Naive thymus-derived CD4-positive, alpha-beta T cell (primary cell): ENCODE measurements at regions not wholly inside any gene's neighbourhood (a gene's known extent, or its start where the extent isn't known, plus 50 kb on each side); places are given as distances from the start of the nearest gene placed in this dataset.

Source experiments
- ATAC-seq: fragments of 150-1000 bp; cut with Tn5 transposase; 2 replicates; pipeline ENCODE4 v1.10.0; 2021; ENCODE audit warnings: mild to moderate bottlenecking, moderate library complexity
- CTCF ChIA-PET: fragments of 350-600 bp; sonication (Branson Sonifier 250); formaldehyde crosslinking; loops from one replicate; lab custom pipeline; 2021; ENCODE audit warnings: antibody characterized with exemption; lab: Charles Lee
- POLR2A ChIA-PET: fragments of 350-600 bp; sonication (Branson Sonifier 250); formaldehyde crosslinking; loops from one replicate; lab custom pipeline; 2021; ENCODE audit warnings: antibody characterized with exemption, inconsistent platforms; lab: Charles Lee
- DNase-seq, 9 donors: peaks; one replicate each; pipeline versions ENCODE4 v3.0.0 to v3.0.0-alpha.2; 2020 to 2022; ENCODE audit warnings: mixed read lengths in 1 of 9
- H3K27ac ChIP-seq: one replicate; pipeline ENCODE4 v1.7.0; 2013; ENCODE audit warnings: mild to moderate bottlenecking, low read depth, low read length, moderate library complexity
- H3K27me3 ChIP-seq, 2 donors: one replicate each; pipeline ENCODE4 v1.7.0; 2013; ENCODE audit warnings: low read length in 2 of 2, mild to moderate bottlenecking in 2 of 2, moderate library complexity in 2 of 2; ENCODE audit not compliant: control insufficient read depth in 2 of 2, insufficient read depth in 2 of 2
- H3K36me3 ChIP-seq, 3 experiments: 1 replicate in 2 of 3; 2 replicates in 1 of 3; pipeline ENCODE4 v1.7.0; 2013; ENCODE audit warnings: low read length in 3 of 3, mild to moderate bottlenecking in 3 of 3, moderate library complexity in 1 of 3; ENCODE audit not compliant: insufficient read depth in 3 of 3, control insufficient read depth in 2 of 3
- H3K4me1 ChIP-seq, 2 donors: one replicate each; pipeline ENCODE4 v1.7.0; 2013; ENCODE audit warnings: low read length in 2 of 2, mild to moderate bottlenecking in 2 of 2, moderate library complexity in 1 of 2; ENCODE audit not compliant: control insufficient read depth in 2 of 2, insufficient read depth in 2 of 2
- H3K4me3 ChIP-seq: 2 replicates; pipeline ENCODE4 v1.7.0; 2013; ENCODE audit warnings: mild to moderate bottlenecking, low read length
- H3K9me3 ChIP-seq, 3 experiments: 1 replicate in 2 of 3; 2 replicates in 1 of 3; pipeline ENCODE4 v1.7.0; 2013; ENCODE audit warnings: low read length in 3 of 3; ENCODE audit not compliant: control insufficient read depth in 2 of 3
- H3K27ac Mint-ChIP-seq, 9 donors: one replicate each; pipeline ENCODE4 v1.8.0; 2020 to 2022; ENCODE audit warnings: mixed read lengths in 9 of 9, mild to moderate bottlenecking in 8 of 9, moderate library complexity in 5 of 9, inconsistent platforms in 2 of 9
- H3K27me3 Mint-ChIP-seq, 5 donors: one replicate each; pipeline ENCODE4 v1.8.0; 2021 to 2022; ENCODE audit warnings: mixed read lengths in 5 of 5, mild to moderate bottlenecking in 1 of 5
- H3K36me3 Mint-ChIP-seq, 5 donors: one replicate each; pipeline ENCODE4 v1.8.0; 2020 to 2022; ENCODE audit warnings: mixed read lengths in 5 of 5, mild to moderate bottlenecking in 3 of 5, inconsistent platforms in 1 of 5
- H3K4me1 Mint-ChIP-seq, 7 donors: one replicate each; pipeline ENCODE4 v1.8.0; 2020 to 2022; ENCODE audit warnings: mixed read lengths in 7 of 7, mild to moderate bottlenecking in 3 of 7, inconsistent platforms in 1 of 7
- H3K4me3 Mint-ChIP-seq, 10 donors: one replicate each; pipeline ENCODE4 v1.8.0; 2020 to 2022; ENCODE audit warnings: mild to moderate bottlenecking in 10 of 10, mixed read lengths in 10 of 10, moderate library complexity in 6 of 10, inconsistent platforms in 2 of 10
- H3K9me3 Mint-ChIP-seq, 11 donors: one replicate each; pipeline ENCODE4 v1.8.0; 2020 to 2022; ENCODE audit warnings: mixed read lengths in 11 of 11, mild to moderate bottlenecking in 4 of 11, inconsistent platforms in 1 of 11, moderate library complexity in 1 of 11
- intact Hi-C, 2 donors: fragments of 100-400 bp; cut with micrococcal nuclease; formaldehyde crosslinking; loops; one replicate each; pipeline ENCODE4 v1.15.1; 2023

DNA sequence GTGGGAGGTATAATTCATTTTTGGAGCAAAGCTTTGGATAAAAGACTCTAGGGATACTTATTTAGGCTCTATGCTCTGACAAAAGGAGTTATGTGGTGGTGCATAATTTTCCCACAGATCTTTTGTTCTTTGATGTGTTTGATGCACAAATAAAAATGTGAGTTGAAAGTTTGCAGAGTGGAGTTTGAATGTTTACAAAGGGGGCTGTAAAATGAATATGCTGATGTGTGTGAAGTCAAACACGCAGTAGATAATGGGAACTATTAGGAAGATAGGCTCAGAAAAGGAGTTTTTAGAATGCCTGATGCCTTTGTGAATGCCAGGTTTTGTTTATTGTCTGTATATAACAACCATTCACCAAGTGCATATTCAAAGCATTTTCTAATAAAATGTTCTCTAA, 545.0 kb upstream of the EPHA7 start:
- ATAC-seq, result no peak

DNA sequence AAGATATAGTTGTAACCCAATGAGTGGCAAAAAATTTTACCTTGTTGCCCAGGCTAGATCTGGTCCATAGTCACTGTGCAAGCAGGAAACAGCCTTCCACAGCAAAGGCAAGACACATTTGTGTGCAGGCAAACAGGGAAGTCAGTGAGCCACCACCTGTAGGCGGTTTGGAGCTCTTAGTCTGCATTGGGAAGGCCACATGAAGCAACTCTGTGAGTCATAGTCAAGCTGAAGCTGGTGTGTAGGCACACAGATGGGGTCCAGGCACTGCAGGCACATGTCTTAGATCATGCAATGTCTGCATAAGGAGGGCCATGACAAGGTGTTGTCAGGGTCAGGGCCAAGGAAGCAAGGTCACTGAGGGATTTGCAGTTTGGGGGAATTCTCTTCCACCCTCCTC, 543.2 kb upstream of the EPHA7 start:
- Mint-ChIP-seq H3K27me3 (no peaks in the 10 kb centered on the region), H3K4me3 (no peak overlapping the region)
- no peak for DNase-seq

More for the DNA sequence above, 545.0 kb upstream of the EPHA7 start:
- ChIA-PET POLR2A (no interaction called here), CTCF (no interaction called here)
- Histone ChIP-seq H3K27me3 (no peaks in the 10 kb centered on the region), H3K4me1 (no peaks in the 10 kb centered on the region), H3K4me3 (no peak overlapping the region), H3K36me3 (no peaks in the 10 kb centered on the region), H3K9me3 (no peaks in the 10 kb centered on the region), H3K27ac (no peak overlapping the region)
- no peaks in the 10 kb centered on the region for H3K27me3 Mint-ChIP-seq
- intact Hi-C loops, result no loop called here
- peaks cover 0 to 15% (median 0%) of the 10 kb centered on the region in 11 donors for H3K9me3 Mint-ChIP-seq
- H3K27ac Mint-ChIP-seq, result no peak overlapping the region
- no peak for DNase-seq
- no peaks in the 10 kb centered on the region for H3K4me1 Mint-ChIP-seq
- H3K4me3 Mint-ChIP-seq, result no peak overlapping the region
- H3K36me3 Mint-ChIP-seq, result no peaks in the 10 kb centered on the region

DNA sequence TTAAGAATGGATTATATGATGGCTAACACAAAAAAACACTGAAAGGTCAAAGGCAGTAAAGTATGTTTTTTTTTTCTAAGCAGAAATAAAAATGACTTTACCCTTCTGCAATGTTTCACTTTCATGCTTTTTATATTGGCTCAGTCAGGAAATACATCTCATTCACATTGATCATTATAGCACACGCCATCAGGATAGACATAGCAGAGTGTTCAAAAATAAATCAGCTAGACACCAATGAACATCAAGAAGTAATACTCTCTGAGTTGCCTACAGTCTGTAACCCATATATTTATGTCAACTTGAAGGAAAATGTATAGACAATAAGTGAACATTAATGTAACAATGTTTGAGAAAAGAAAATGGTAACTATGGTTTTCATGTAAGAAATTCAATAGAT, 535.2 kb upstream of the EPHA7 start:
- Histone ChIP-seq H3K36me3 (no peaks in the 10 kb centered on the region), H3K27ac (no peak overlapping the region), H3K4me1 (no peaks in the 10 kb centered on the region), H3K4me3 (no peak overlapping the region), H3K9me3 (no peaks in the 10 kb centered on the region), H3K27me3 (no peaks in the 10 kb centered on the region)
- Mint-ChIP-seq H3K4me1 (no peaks in the 10 kb centered on the region), H3K27me3 (no peaks in the 10 kb centered on the region), H3K36me3 (no peaks in the 10 kb centered on the region), H3K4me3 (no peak overlapping the region), H3K27ac (no peak overlapping the region), H3K9me3 (peaks cover 0 to 12% (median 0%) of the 10 kb centered on the region in 11 donors)
- CTCF ChIA-PET, result no interaction called here
- no peak for DNase-seq
- POLR2A ChIA-PET, result no interaction called here
- intact Hi-C loops, result no loop called here
- ATAC-seq, result no peak

More for the DNA sequence above, 543.2 kb upstream of the EPHA7 start:
- H3K36me3 Mint-ChIP-seq, result no peaks in the 10 kb centered on the region
- intact Hi-C loops, result no loop called here
- Histone ChIP-seq H3K27me3 (no peaks in the 10 kb centered on the region), H3K9me3 (no peaks in the 10 kb centered on the region), H3K4me1 (no peaks in the 10 kb centered on the region), H3K4me3 (no peak overlapping the region), H3K27ac (no peak overlapping the region), H3K36me3 (no peaks in the 10 kb centered on the region)
- H3K4me1 Mint-ChIP-seq, result no peaks in the 10 kb centered on the region
- ChIA-PET CTCF (no interaction called here), POLR2A (no interaction called here)
- no peak overlapping the region for H3K27ac Mint-ChIP-seq
- no peak for ATAC-seq
- peaks cover 0 to 20% (median 0%) of the 10 kb centered on the region in 11 donors for H3K9me3 Mint-ChIP-seq

DNA sequence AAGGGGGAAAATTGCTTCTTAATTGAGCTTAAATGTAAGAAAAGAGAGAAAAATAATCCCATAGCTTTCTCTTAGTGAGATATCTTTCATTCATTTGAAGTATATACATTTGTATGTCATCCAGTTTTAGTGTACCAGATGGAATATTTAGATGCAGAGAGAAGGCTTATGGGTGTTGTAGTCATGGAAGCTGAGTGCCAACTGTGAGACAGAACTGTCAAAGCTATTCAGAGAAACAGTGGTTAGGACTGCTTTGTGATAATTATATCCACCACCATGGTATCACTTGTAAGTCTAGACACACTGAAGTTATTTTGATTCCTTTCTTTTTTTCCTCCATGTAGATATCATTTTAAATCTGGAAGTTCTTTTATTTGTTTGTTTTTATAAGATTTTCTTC, 524.3 kb upstream of the EPHA7 start:
- no peak overlapping the region for H3K4me3 ChIP-seq
- ATAC-seq (no peak), DNase-seq (no peak)
- Mint-ChIP-seq H3K4me1 (no peaks in the 10 kb centered on the region), H3K4me3 (no peak overlapping the region), H3K9me3 (peaks cover 0 to 10% (median 0%) of the 10 kb centered on the region in 11 donors), H3K27ac (no peak overlapping the region), H3K36me3 (no peaks in the 10 kb centered on the region), H3K27me3 (no peaks in the 10 kb centered on the region)
- no peak overlapping the region for H3K27ac ChIP-seq
- H3K9me3 ChIP-seq, result no peaks in the 10 kb centered on the region
- no peaks in the 10 kb centered on the region for H3K4me1 ChIP-seq
- H3K36me3 ChIP-seq, result no peaks in the 10 kb centered on the region
- CTCF ChIA-PET, result no interaction called here
- H3K27me3 ChIP-seq, result no peaks in the 10 kb centered on the region
- intact Hi-C loops, result no loop called here
- POLR2A ChIA-PET, result no interaction called here

DNA sequence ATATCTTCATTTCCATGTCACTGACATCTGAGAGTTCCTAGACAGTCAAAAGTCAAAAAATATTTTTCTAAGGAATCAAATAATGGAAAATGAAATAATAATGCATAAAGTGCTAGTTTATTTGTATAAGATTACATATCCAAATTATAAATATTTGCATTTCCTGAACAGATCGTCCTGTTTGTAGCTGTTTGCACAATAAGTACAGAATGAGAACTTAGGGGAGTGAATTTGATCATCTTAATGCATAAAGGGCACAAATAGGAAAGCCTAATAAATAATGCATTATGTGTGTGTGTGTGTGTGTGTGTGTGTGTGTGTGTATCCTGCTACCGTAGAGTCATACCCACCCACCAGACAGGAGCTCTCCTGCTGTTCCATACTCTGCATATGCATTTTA, 521.0 kb upstream of the EPHA7 start:
- H3K4me1 Mint-ChIP-seq, result no peaks in the 10 kb centered on the region
- no peak overlapping the region for H3K4me3 ChIP-seq
- intact Hi-C loops, result no loop called here
- no peaks in the 10 kb centered on the region for H3K9me3 ChIP-seq
- no peaks in the 10 kb centered on the region for H3K36me3 Mint-ChIP-seq
- H3K9me3 Mint-ChIP-seq, result peaks cover 0 to 5% (median 0%) of the 10 kb centered on the region in 11 donors
- H3K27ac Mint-ChIP-seq, result no peak overlapping the region
- DNase-seq (no peak), ATAC-seq (no peak)
- H3K4me3 Mint-ChIP-seq, result no peak overlapping the region
- H3K4me1 ChIP-seq, result no peaks in the 10 kb centered on the region
- POLR2A ChIA-PET, result no interaction called here
- H3K36me3 ChIP-seq, result no peaks in the 10 kb centered on the region
- no peaks in the 10 kb centered on the region for H3K27me3 Mint-ChIP-seq
- H3K27me3 ChIP-seq, result no peaks in the 10 kb centered on the region
- CTCF ChIA-PET, result no interaction called here
- H3K27ac ChIP-seq, result no peak overlapping the region

DNA sequence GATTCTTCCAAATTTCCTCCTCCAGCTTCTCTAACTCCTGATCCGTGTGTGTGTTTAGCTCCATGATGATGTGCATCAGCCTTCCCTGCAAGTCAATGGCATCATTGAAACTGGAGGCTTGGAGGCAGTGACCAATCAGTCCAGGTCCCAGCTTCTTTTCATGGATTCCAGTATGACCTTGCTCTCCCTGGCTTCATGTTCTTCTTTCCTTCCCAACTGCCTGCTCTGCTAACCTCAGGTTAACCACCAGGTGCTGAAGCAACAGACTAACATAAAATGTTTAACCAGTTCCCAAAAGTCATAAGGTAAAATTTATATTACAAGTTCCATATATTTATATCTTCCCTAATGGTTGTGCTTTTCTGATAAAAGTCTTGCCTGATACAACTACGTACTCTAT, 512.8 kb upstream of the EPHA7 start:
- no peaks in the 10 kb centered on the region for H3K36me3 ChIP-seq
- H3K9me3 ChIP-seq, result no peaks in the 10 kb centered on the region
- no peaks in the 10 kb centered on the region for H3K27me3 ChIP-seq
- H3K27ac ChIP-seq, result no peak overlapping the region
- ChIA-PET POLR2A (no interaction called here), CTCF (interaction anchor here (0.6 kb wide), 1 partner anchor 1365 kb away, joined by 3 read pairs; no protein-coding TSS in a partner anchor)
- DNase-seq (no peak), ATAC-seq (no peak)
- Mint-ChIP-seq H3K36me3 (no peaks in the 10 kb centered on the region), H3K27me3 (no peaks in the 10 kb centered on the region), H3K27ac (no peak overlapping the region), H3K4me1 (no peaks in the 10 kb centered on the region), H3K4me3 (no peak overlapping the region), H3K9me3 (peaks cover 0 to 9% (median 2%) of the 10 kb centered on the region in 11 donors)
- H3K4me1 ChIP-seq, result no peaks in the 10 kb centered on the region
- H3K4me3 ChIP-seq, result no peak overlapping the region
- intact Hi-C loops, result no loop called here

DNA sequence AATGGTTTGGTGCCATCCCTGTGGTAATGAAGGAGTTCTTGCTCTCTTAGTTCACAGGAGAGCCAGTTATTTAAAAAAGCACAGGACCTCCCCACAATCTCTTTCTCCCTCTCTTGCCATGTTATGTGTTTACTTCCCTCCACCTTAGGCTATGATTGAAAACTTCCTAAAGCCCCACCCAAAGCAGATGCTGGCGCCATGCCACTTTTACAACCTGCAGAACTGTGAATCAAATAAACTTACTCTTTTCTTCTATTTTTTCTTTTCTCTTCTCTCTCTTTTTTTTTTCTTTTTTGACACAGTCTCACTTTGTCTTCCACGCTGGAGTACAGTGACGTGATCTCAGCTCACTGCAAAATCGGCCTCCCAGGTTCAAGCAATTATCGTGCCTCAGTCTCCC, 508.4 kb upstream of the EPHA7 start:
- Histone ChIP-seq H3K4me1 (no peaks in the 10 kb centered on the region), H3K9me3 (no peaks in the 10 kb centered on the region), H3K4me3 (no peak overlapping the region), H3K27ac (no peak overlapping the region), H3K27me3 (no peaks in the 10 kb centered on the region), H3K36me3 (no peaks in the 10 kb centered on the region)
- DNase-seq, result no peak
- peaks cover 0 to 9% (median 2%) of the 10 kb centered on the region in 11 donors for H3K9me3 Mint-ChIP-seq
- H3K27ac Mint-ChIP-seq, result no peak overlapping the region
- intact Hi-C loops, result no loop called here
- no peaks in the 10 kb centered on the region for H3K27me3 Mint-ChIP-seq
- no peaks in the 10 kb centered on the region for H3K4me1 Mint-ChIP-seq
- no peak overlapping the region for H3K4me3 Mint-ChIP-seq
- ChIA-PET CTCF (no interaction called here), POLR2A (no interaction called here)
- no peaks in the 10 kb centered on the region for H3K36me3 Mint-ChIP-seq
- no peak for ATAC-seq
